Osteoblast (primary cell): ENCODE measurements at regions not wholly inside any gene's neighbourhood (a gene's known extent, or its start where the extent isn't known, plus 50 kb on each side); places are given as distances from the start of the nearest gene placed in this dataset.

Source experiments
- DNase-seq: peaks from one replicate; pipeline ENCODE4 v3.0.0; 2011; ENCODE audit warnings: low spot score, mixed read lengths; ENCODE audit not compliant: insufficient read length; ENCODE audit errors: missing footprints
- H2AFZ ChIP-seq: 2 replicates; pipeline ENCODE4 v1.6.0; 2011; ENCODE audit warnings: mild to moderate bottlenecking, low read length
- H3K27ac ChIP-seq: 2 replicates; pipeline ENCODE4 v1.5.1; 2011; ENCODE audit warnings: mild to moderate bottlenecking, low read depth, low read length, moderate library complexity
- H3K27me3 ChIP-seq: 2 replicates; pipeline ENCODE4 v1.6.0; 2012; ENCODE audit warnings: mild to moderate bottlenecking, control low read depth, inconsistent platforms, low read length, moderate library complexity; ENCODE audit not compliant: insufficient read depth
- H3K36me3 ChIP-seq: 2 replicates; pipeline ENCODE4 v1.5.1; 2011; ENCODE audit warnings: mild to moderate bottlenecking, low read length, control low read depth, moderate library complexity; ENCODE audit not compliant: insufficient read depth
- H3K4me1 ChIP-seq: 2 replicates; pipeline ENCODE4 v1.5.1; 2011; ENCODE audit warnings: mild to moderate bottlenecking, low read length, control low read depth, moderate library complexity; ENCODE audit not compliant: insufficient read depth
- H3K4me2 ChIP-seq: 2 replicates; pipeline ENCODE4 v1.6.0; 2011; ENCODE audit warnings: mild to moderate bottlenecking, low read length; ENCODE audit not compliant: insufficient read depth
- H3K4me3 ChIP-seq: fragments of 200-600 bp; sonication (generic); 3 replicates; pipeline ENCODE4 v1.5.1; 2012; ENCODE audit warnings: mild to moderate bottlenecking, low read length, inconsistent platforms; ENCODE audit not compliant: insufficient read depth
- H3K79me2 ChIP-seq: 2 replicates; pipeline ENCODE4 v1.6.0; 2012; ENCODE audit warnings: mild to moderate bottlenecking, low read length, control low read depth, inconsistent platforms; ENCODE audit not compliant: insufficient read depth
- H3K9me3 ChIP-seq: 2 replicates; pipeline ENCODE4 v1.5.1; 2011; ENCODE audit warnings: low read depth, low read length, control low read depth
- H4K20me1 ChIP-seq: 2 replicates; pipeline ENCODE4 v1.6.0; 2012; ENCODE audit warnings: mild to moderate bottlenecking, low read length, control low read depth; ENCODE audit not compliant: insufficient read depth
- TF ChIP-seq, protein P1 (sequence below): IDR thresholded peaks from 2 replicates; pipeline ENCODE4 v1.5.1; 2011; ENCODE audit warnings: mild to moderate bottlenecking, low read depth, low read length, moderate library complexity; ENCODE audit errors: extremely low read depth

DNA sequence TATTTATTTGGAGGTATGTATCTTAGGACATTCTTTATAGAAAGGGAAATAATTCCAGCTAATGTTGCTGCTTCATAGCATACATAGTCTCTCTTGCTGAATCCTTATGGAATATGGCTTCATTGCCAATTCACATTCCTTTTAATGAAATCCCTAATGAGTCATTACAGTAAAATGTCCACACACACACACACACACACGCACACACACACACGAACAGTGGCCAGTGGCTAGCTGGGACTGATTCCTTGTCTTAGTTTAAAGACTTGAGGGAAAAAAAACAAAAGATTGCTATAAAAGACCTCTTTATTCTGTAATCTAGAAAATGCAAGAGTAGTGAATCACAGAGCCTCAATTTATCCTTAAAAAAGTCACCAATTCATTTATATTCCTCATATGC is 301.6 kb downstream of the SLITRK6 start:
- H3K4me3 ChIP-seq: no peak overlapping the region
- H3K4me2 ChIP-seq: no peak overlapping the region
- no peak for DNase-seq
- H3K4me1 ChIP-seq: no peaks in the 10 kb centered on the region
- H2AFZ ChIP-seq: no peak overlapping the region
- H4K20me1 ChIP-seq: no peaks in the 10 kb centered on the region
- TF ChIP-seq, protein P1, sequence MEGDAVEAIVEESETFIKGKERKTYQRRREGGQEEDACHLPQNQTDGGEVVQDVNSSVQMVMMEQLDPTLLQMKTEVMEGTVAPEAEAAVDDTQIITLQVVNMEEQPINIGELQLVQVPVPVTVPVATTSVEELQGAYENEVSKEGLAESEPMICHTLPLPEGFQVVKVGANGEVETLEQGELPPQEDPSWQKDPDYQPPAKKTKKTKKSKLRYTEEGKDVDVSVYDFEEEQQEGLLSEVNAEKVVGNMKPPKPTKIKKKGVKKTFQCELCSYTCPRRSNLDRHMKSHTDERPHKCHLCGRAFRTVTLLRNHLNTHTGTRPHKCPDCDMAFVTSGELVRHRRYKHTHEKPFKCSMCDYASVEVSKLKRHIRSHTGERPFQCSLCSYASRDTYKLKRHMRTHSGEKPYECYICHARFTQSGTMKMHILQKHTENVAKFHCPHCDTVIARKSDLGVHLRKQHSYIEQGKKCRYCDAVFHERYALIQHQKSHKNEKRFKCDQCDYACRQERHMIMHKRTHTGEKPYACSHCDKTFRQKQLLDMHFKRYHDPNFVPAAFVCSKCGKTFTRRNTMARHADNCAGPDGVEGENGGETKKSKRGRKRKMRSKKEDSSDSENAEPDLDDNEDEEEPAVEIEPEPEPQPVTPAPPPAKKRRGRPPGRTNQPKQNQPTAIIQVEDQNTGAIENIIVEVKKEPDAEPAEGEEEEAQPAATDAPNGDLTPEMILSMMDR: no peak
- no peak overlapping the region for H3K27ac ChIP-seq
- H3K27me3 ChIP-seq: no peaks in the 10 kb centered on the region
- H3K9me3 ChIP-seq: peaks cover 2% of the 10 kb centered on the region
- H3K79me2 ChIP-seq: no peaks in the 10 kb centered on the region
- H3K36me3 ChIP-seq: no peaks in the 10 kb centered on the region

DNA sequence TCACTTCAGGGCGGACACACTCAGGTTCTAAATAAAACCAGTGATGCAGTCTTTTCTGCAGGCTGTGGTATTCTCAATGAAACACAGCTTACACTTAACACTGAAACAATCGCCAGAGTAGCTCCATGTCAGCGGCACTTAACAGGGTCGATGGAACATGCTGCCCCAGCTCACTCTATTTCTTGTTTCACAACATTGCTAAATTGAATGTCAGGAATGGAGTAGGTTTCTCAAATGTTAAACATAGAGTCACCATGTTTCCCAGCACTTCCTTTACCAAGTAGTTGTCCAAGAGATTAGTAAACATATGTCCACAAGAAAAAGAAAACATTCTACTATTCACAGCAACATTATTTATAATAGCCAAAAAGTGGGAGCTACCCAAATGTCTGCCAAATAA is 306.9 kb downstream of the SLITRK6 start:
- H3K36me3 ChIP-seq: no peaks in the 10 kb centered on the region
- DNase-seq: no peak
- no peak overlapping the region for H3K4me3 ChIP-seq
- no peaks in the 10 kb centered on the region for H4K20me1 ChIP-seq
- H3K79me2 ChIP-seq: no peaks in the 10 kb centered on the region
- no peak overlapping the region for H3K4me2 ChIP-seq
- TF ChIP-seq, protein P1: no peak
- H3K9me3 ChIP-seq: peaks cover 2% of the 10 kb centered on the region
- H2AFZ ChIP-seq: no peak overlapping the region
- H3K27me3 ChIP-seq: no peaks in the 10 kb centered on the region
- H3K4me1 ChIP-seq: no peaks in the 10 kb centered on the region
- no peak overlapping the region for H3K27ac ChIP-seq

DNA sequence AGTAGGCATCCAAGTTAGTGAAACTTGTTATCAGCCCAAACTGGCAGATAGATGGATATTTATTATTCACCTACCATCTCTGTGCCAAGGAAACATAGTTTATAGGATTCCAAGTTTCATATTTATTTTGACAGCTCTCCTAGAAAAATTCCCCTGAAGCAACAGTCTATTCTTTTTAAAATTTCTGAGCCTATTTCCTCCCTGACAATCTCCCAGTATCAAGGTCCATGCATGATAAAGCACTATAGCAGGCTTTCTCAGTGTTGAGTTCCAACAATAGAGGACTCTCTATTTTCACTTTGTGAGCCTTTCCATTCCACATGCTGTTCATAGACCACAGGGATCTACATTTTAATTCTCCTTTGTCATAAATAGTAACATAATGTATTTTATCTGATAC is 312.6 kb downstream of the SLITRK6 start:
- H2AFZ ChIP-seq: no peak overlapping the region
- no peaks in the 10 kb centered on the region for H3K9me3 ChIP-seq
- H3K36me3 ChIP-seq: no peaks in the 10 kb centered on the region
- H4K20me1 ChIP-seq: no peaks in the 10 kb centered on the region
- H3K79me2 ChIP-seq: no peaks in the 10 kb centered on the region
- no peaks in the 10 kb centered on the region for H3K4me1 ChIP-seq
- no peak overlapping the region for H3K4me3 ChIP-seq
- H3K27ac ChIP-seq: no peak overlapping the region
- no peak overlapping the region for H3K4me2 ChIP-seq
- TF ChIP-seq, protein P1: no peak
- no peak for DNase-seq
- H3K27me3 ChIP-seq: no peaks in the 10 kb centered on the region

DNA sequence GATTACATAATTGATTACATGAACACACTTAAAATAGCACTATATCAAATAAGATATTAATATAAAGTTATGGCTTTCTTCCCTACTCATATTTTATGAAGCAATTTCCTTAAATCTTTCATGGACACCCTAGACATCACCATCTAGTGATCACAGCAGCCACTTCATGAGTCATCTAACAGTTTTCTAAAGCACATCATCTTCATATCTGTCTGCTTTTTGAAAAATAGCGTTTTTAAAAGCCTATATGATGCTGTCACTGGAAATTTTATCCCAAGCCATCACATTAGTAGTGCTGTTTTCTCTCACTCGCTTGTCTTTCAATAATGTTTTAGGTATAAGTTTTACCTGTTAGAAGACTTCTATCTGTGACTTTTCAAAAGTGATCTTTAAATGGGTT is 326.1 kb downstream of the SLITRK6 start:
- Histone ChIP-seq H3K4me3 (no peak overlapping the region), H3K36me3 (no peaks in the 10 kb centered on the region), H3K27ac (no peak overlapping the region), H3K27me3 (no peaks in the 10 kb centered on the region), H4K20me1 (no peaks in the 10 kb centered on the region), H3K4me2 (no peak overlapping the region), H3K9me3 (no peaks in the 10 kb centered on the region), H2AFZ (no peak overlapping the region), H3K4me1 (no peaks in the 10 kb centered on the region), H3K79me2 (no peaks in the 10 kb centered on the region)
- no peak for DNase-seq
- TF ChIP-seq, protein P1: no peak
